ENCODE measurements at regions not wholly inside any gene's neighbourhood (a gene's known extent, or its start where the extent isn't known, plus 50 kb on each side); places are given as distances from the start of the nearest gene placed in this dataset.

DNA sequence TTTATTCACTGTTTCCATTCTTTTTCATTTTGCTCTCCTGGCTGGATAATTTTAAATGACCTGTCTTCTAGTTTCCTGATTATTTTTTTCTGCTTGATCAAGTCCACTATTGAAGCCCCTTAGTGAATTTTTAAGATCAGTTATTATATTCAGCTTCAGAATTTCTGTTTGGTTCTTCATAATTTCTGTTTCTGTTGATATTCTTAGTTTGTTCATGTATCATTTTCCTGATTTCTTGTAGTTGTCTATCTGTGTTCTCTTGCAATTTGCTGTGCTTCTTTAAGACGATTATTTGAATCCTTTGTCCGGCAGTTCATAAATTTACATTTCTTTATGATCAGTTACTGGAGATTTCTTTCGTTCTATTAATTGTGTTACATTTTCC, 75.2 kb upstream of the CCDC71L start:
- TF ChIP-seq SUZ12 (IDR thresholded peaks at IDR 0.05; ENCODE audit: extremely low read depth, insufficient read depth, insufficient read length) (no peak), ZNF274 (IDR thresholded peaks at IDR 0.05; ENCODE audit: low read depth, low read length) (no peak), YY1 (IDR thresholded peaks at IDR 0.05; ENCODE audit: insufficient read depth, insufficient read length) (no peak)
